ENCODE measurements at regions not wholly inside any gene's neighbourhood (a gene's known extent, or its start where the extent isn't known, plus 50 kb on each side); places are given as distances from the start of the nearest gene placed in this dataset.
"Not testable (repeated sequence)": the region's sequence is repeated elsewhere in the genome, so short reads cannot be mapped to it uniquely, and the experiment has no call there.

GRCh38 chr5:72645064-72645846 is 138.0 kb upstream of the ZNF366 start:
- H3K27ac ChIP-seq: no peak overlapping the region

GRCh38 chr5:72644296-72644695 is 137.1 kb upstream of the ZNF366 start:
- H3K27ac ChIP-seq: no peak overlapping the region
- TF ChIP-seq CTCF (conservative IDR thresholded peaks at IDR 0.05) (no peak), ZFX (IDR thresholded peaks at IDR 0.05) (no peak)

More at GRCh38 chr5:72645064-72645846, 138.0 kb upstream of the ZNF366 start:
- TF ChIP-seq CTCF (conservative IDR thresholded peaks at IDR 0.05): no peak
- TF ChIP-seq ZFX (IDR thresholded peaks at IDR 0.05): no peak

- no peak for TF ChIP-seq CTCF (conservative IDR thresholded peaks at IDR 0.05)
- no peak for TF ChIP-seq ZFX (IDR thresholded peaks at IDR 0.05)
- no peak overlapping the region for H3K27ac ChIP-seq
Measured at GRCh38 chr5:72641164-72641563, 134.0 kb upstream of the ZNF366 start.

GRCh38 chr5:72637058-72637457 is 129.8 kb upstream of the ZNF366 start:
- TF ChIP-seq ZFX (IDR thresholded peaks at IDR 0.05): no peak
- TF ChIP-seq CTCF (conservative IDR thresholded peaks at IDR 0.05): no peak

GRCh38 chr5:72636565-72636964 is 129.4 kb upstream of the ZNF366 start:
- not testable (repeated sequence) for H3K27ac ChIP-seq

More at GRCh38 chr5:72637058-72637457, 129.8 kb upstream of the ZNF366 start:
- H3K27ac ChIP-seq: no peak overlapping the region; the same call in 1 of the 2 replicates

GRCh38 chr5:72634444-72634843 is 127.2 kb upstream of the ZNF366 start:
- TF ChIP-seq CTCF (conservative IDR thresholded peaks at IDR 0.05) (no peak), ZFX (IDR thresholded peaks at IDR 0.05) (no peak)
- no peak overlapping the region for H3K27ac ChIP-seq

- H3K27ac ChIP-seq: no peak overlapping the region
- no peak for TF ChIP-seq ZFX (IDR thresholded peaks at IDR 0.05)
- no peak for TF ChIP-seq CTCF (conservative IDR thresholded peaks at IDR 0.05)
Measured at GRCh38 chr5:72633649-72634048, 126.4 kb upstream of the ZNF366 start.

- H3K27ac ChIP-seq: no peak overlapping the region
- TF ChIP-seq ZFX (IDR thresholded peaks at IDR 0.05) (no peak), CTCF (conservative IDR thresholded peaks at IDR 0.05) (no peak)
Measured at GRCh38 chr5:72633041-72633445, 125.8 kb upstream of the ZNF366 start.

Measured in C4-2B (cell line).